ENCODE measurements at regions not wholly inside any gene's neighbourhood (a gene's known extent, or its start where the extent isn't known, plus 50 kb on each side); places are given as distances from the start of the nearest gene placed in this dataset.
A peak's percentile ranks its signal among the peaks of the same experiment; 100 is the strongest.
"Not testable (repeated sequence)": the region's sequence is repeated elsewhere in the genome, so short reads cannot be mapped to it uniquely, and the experiment has no call there.

- DNase-seq, result no peak
Observed at GRCh38 chr4:3867403-3868100, 101.4 kb downstream of the ADRA2C start.

- DNase-seq, result no peak
Observed at GRCh38 chr4:3868211-3869173, 102.3 kb downstream of the ADRA2C start.

- DNase-seq, result no peak
Observed at GRCh38 chr4:3869174-3869572, 103.0 kb downstream of the ADRA2C start.

- DNase-seq, result no peak
Observed at GRCh38 chr4:3869661-3870566, 103.7 kb downstream of the ADRA2C start.

- DNase-seq, result no peak
Observed at GRCh38 chr4:3870567-3870962, 104.4 kb downstream of the ADRA2C start.

GRCh38 chr4:3871181-3871852 lies 105.1 kb downstream of the ADRA2C start:
- DNase-seq, result no peak

GRCh38 chr4:3871881-3872833 lies 106.0 kb downstream of the ADRA2C start:
- DNase-seq, result no peak

- DNase-seq, result no peak
Observed at GRCh38 chr4:3872834-3873313, 106.7 kb downstream of the ADRA2C start.

- no peak for DNase-seq
Observed at GRCh38 chr4:3873408-3874027, 107.3 kb downstream of the ADRA2C start.

GRCh38 chr4:3874028-3874415 lies 107.8 kb downstream of the ADRA2C start:
- DNase-seq, result no peak

GRCh38 chr4:3874525-3875110 lies 108.4 kb downstream of the ADRA2C start:
- no peak for DNase-seq

GRCh38 chr4:3875466-3875865 lies 109.3 kb downstream of the ADRA2C start:
- DNase-seq, result no peak

GRCh38 chr4:3876057-3876845 lies 110.1 kb downstream of the ADRA2C start:
- DNase-seq, result not testable (repeated sequence)

GRCh38 chr4:3877236-3877635 lies 111.1 kb downstream of the ADRA2C start:
- no peak for DNase-seq

GRCh38 chr4:3877868-3878267 lies 111.7 kb downstream of the ADRA2C start:
- no peak for DNase-seq

GRCh38 chr4:3878678-3879077 lies 112.5 kb downstream of the ADRA2C start:
- DNase-seq, result no peak

- DNase-seq, result peak in 1 of 6 experiments; percentile 21
Observed at GRCh38 chr4:3879681-3880614, 113.8 kb downstream of the ADRA2C start.

GRCh38 chr4:3880615-3881120 lies 114.5 kb downstream of the ADRA2C start:
- DNase-seq, result peak; percentile 24 to 61 (median 46)
